H1 (cell line): ENCODE measurements at regions not wholly inside any gene's neighbourhood (a gene's known extent, or its start where the extent isn't known, plus 50 kb on each side); places are given as distances from the start of the nearest gene placed in this dataset.

ENCODE experiments used
- CTCF ChIA-PET: fragments of 300-600 bp; sonication (Branson Sonifier 250); formaldehyde crosslinking; loops from one replicate; lab custom pipeline; 2021; ENCODE audit not compliant: partially characterized antibody; lab: Charles Lee
- POLR2A ChIA-PET: fragments of 300-600 bp; sonication (Branson Sonifier 250); formaldehyde crosslinking; loops from one replicate; lab custom pipeline; 2021; ENCODE audit warnings: inconsistent platforms; ENCODE audit not compliant: partially characterized antibody; lab: Charles Lee
- DNase-seq, 2 experiments: peaks; one replicate each; pipeline versions ENCODE4 v3.0.0 to v3.0.0-alpha.2; 2010 to 2022; ENCODE audit warnings: low spot score in 2 of 2, low read depth in 1 of 2, mixed read lengths in 1 of 2
- FAIRE-seq: peaks from 2 replicates; lab custom pipeline; 2011; peaks lifted over from hg19 to GRCh38; lab: Jason Lieb, UNC
- H2AFZ ChIP-seq: 2 replicates; pipeline ENCODE4 v1.8.1; 2012; ENCODE audit warnings: low read length, inconsistent platforms
- H2AK5ac ChIP-seq: 2 replicates; pipeline ENCODE4 v1.6.1; 2013; ENCODE audit warnings: low read depth, low read length
- H2BK120ac ChIP-seq: replicated peaks from 2 replicates; pipeline ENCODE3; 2013; ENCODE audit warnings: low read depth, low read length, inconsistent platforms
- H2BK12ac ChIP-seq: 2 replicates; pipeline ENCODE4 v1.6.1; 2013; ENCODE audit warnings: low read depth, low read length
- H2BK15ac ChIP-seq: 2 replicates; pipeline ENCODE4 v1.6.1; 2013; ENCODE audit warnings: low read length
- H2BK20ac ChIP-seq: 2 replicates; pipeline ENCODE4 v1.6.1; 2013; ENCODE audit warnings: low read length
- H2BK5ac ChIP-seq: 2 replicates; pipeline ENCODE4 v1.6.1; 2013; ENCODE audit warnings: low read depth, low read length
- H3K14ac ChIP-seq: 2 replicates; pipeline ENCODE4 v1.6.1; 2013; ENCODE audit warnings: inconsistent platforms; ENCODE audit not compliant: insufficient read length
- H3K18ac ChIP-seq: 2 replicates; pipeline ENCODE4 v1.6.1; 2013; ENCODE audit warnings: low read length; ENCODE audit errors: extremely low read depth
- H3K23ac ChIP-seq: 2 replicates; pipeline ENCODE4 v1.6.1; 2013; ENCODE audit warnings: inconsistent platforms; ENCODE audit not compliant: insufficient read length
- H3K23me2 ChIP-seq: 2 replicates; pipeline ENCODE4 v1.6.1; 2013; ENCODE audit warnings: low read depth, low read length
- H3K27ac ChIP-seq: 2 replicates; pipeline ENCODE4 v1.6.1; 2011; ENCODE audit warnings: low read depth, low read length, inconsistent platforms
- H3K27me3 ChIP-seq, 4 experiments: replicated peaks in 1 of 4; 1 replicate in 1 of 4; 2 replicates in 3 of 4; pipeline versions ENCODE4 v1.6.1 to v1.8.1; 2011 to 2013; ENCODE audit warnings: low read length in 3 of 4, mild to moderate bottlenecking in 3 of 4, inconsistent platforms in 2 of 4, mixed read lengths in 2 of 4, moderate library complexity in 1 of 4; ENCODE audit not compliant: control insufficient read depth in 3 of 4, insufficient read depth in 3 of 4; ENCODE audit errors: extremely low read depth in 1 of 4
- H3K36me3 ChIP-seq, 4 experiments: 2 replicates each; pipeline versions ENCODE4 v1.6.1 to v1.8.1; 2011 to 2013; ENCODE audit warnings: mild to moderate bottlenecking in 4 of 4, low read length in 3 of 4, moderate library complexity in 2 of 4, control low read depth in 1 of 4, inconsistent platforms in 1 of 4; ENCODE audit not compliant: insufficient read depth in 4 of 4, control insufficient read depth in 2 of 4
- H3K4ac ChIP-seq: replicated peaks from 2 replicates; pipeline ENCODE3; 2013; ENCODE audit warnings: low read length, low read depth, mixed read lengths, inconsistent platforms; ENCODE audit not compliant: insufficient read length
- H3K4me1 ChIP-seq, 4 experiments: replicated peaks in 1 of 4; 1 replicate in 1 of 4; 2 replicates in 3 of 4; pipeline versions ENCODE4 v1.6.1 to v1.8.1; 2011 to 2013; ENCODE audit warnings: low read length in 3 of 4, inconsistent platforms in 2 of 4, mixed read lengths in 1 of 4; ENCODE audit not compliant: insufficient read depth in 4 of 4, control insufficient read depth in 3 of 4
- H3K4me2 ChIP-seq, 2 experiments: 2 replicates each; pipeline versions ENCODE4 v1.6.1 to v1.8.1; 2011 to 2013; ENCODE audit warnings: low read depth in 2 of 2, low read length in 2 of 2, control low read depth in 1 of 2, inconsistent platforms in 1 of 2, mild to moderate bottlenecking in 1 of 2; ENCODE audit not compliant: insufficient read depth in 1 of 2
- H3K4me3 ChIP-seq, 4 experiments: fragments of 200-600, 300-600 bp in 1 of 4; sonication (generic), shearing (Covaris generic), sonication (Bioruptor Twin) in 1 of 4; 2 replicates each; pipeline versions ENCODE4 v1.5.1 to v1.8.1; 2011 to 2016; ENCODE audit warnings: low read length in 4 of 4, low read depth in 3 of 4, control low read depth in 2 of 4, inconsistent platforms in 2 of 4, mild to moderate bottlenecking in 2 of 4, mixed read lengths in 1 of 4, moderate library complexity in 1 of 4; ENCODE audit not compliant: insufficient read depth in 2 of 4; ENCODE audit errors: extremely low read depth in 1 of 4
- H3K56ac ChIP-seq: replicated peaks from 2 replicates; pipeline ENCODE3; 2013; ENCODE audit warnings: low read depth, mild to moderate bottlenecking, mixed read lengths, low read length, inconsistent platforms; ENCODE audit not compliant: insufficient read length
- H3K79me1 ChIP-seq: 2 replicates; pipeline ENCODE4 v1.6.1; 2013; ENCODE audit warnings: low read depth, low read length, control low read depth
- H3K79me2 ChIP-seq, 2 experiments: 2 replicates each; pipeline versions ENCODE4 v1.6.1 to v1.8.1; 2012 to 2013; ENCODE audit warnings: low read length in 2 of 2, mild to moderate bottlenecking in 2 of 2, inconsistent platforms in 1 of 2; ENCODE audit not compliant: insufficient read depth in 2 of 2, control insufficient read depth in 1 of 2
- H3K9ac ChIP-seq, 4 experiments: replicated peaks in 1 of 4; 1 replicate in 1 of 4; 2 replicates in 3 of 4; pipeline versions ENCODE4 v1.6.1 to v1.8.1; 2011 to 2013; ENCODE audit warnings: low read depth in 3 of 4, low read length in 3 of 4, control low read depth in 2 of 4, mild to moderate bottlenecking in 2 of 4, moderate library complexity in 2 of 4, inconsistent platforms in 1 of 4; ENCODE audit errors: extremely low read depth in 1 of 4
- H3K9me3 ChIP-seq, 2 experiments: 2 replicates each; pipeline versions ENCODE4 v1.6.1 to v1.8.1; 2012 to 2013; ENCODE audit warnings: mild to moderate bottlenecking in 2 of 2, moderate library complexity in 2 of 2, control low read depth in 1 of 2, inconsistent platforms in 1 of 2, low read depth in 1 of 2, low read length in 1 of 2, mixed read lengths in 1 of 2; ENCODE audit not compliant: insufficient read depth in 2 of 2
- H4K20me1 ChIP-seq, 2 experiments: replicated peaks in 1 of 2; 2 replicates each; pipeline versions ENCODE3 to v1.8.1; 2011 to 2013; ENCODE audit warnings: inconsistent platforms in 2 of 2, low read length in 2 of 2, mild to moderate bottlenecking in 1 of 2; ENCODE audit not compliant: insufficient read depth in 2 of 2, control insufficient read depth in 1 of 2
- H4K5ac ChIP-seq: 2 replicates; pipeline ENCODE4 v1.6.1; 2013; ENCODE audit warnings: low read length, low read depth, mixed read lengths, inconsistent platforms; ENCODE audit not compliant: insufficient read length
- H4K8ac ChIP-seq: 2 replicates; pipeline ENCODE4 v1.8.0; 2013; ENCODE audit warnings: mild to moderate bottlenecking, moderate library complexity, low read length, inconsistent platforms; ENCODE audit not compliant: insufficient read depth; ENCODE audit errors: extremely low read depth
- H4K91ac ChIP-seq: replicated peaks from 2 replicates; pipeline ENCODE3; 2013; ENCODE audit warnings: low read length, mixed read lengths, inconsistent platforms; ENCODE audit not compliant: insufficient read length
- ATF3 ChIP-seq: IDR thresholded peaks from 2 replicates; pipeline ENCODE4 v1.6.1; 2011; ENCODE audit warnings: low read depth, mild to moderate bottlenecking, low read length; ENCODE audit not compliant: insufficient read depth
- BRCA1 ChIP-seq: IDR thresholded peaks from 2 replicates; pipeline ENCODE4 v1.6.1; 2012; ENCODE audit warnings: low read depth, low read length, improper control_type of control experiment
- CBX5 ChIP-seq: fragments of 300-800, 300-1000 bp; sonication (generic); IDR thresholded peaks from 2 replicates; pipeline ENCODE4 v1.7.1; 2016; ENCODE audit warnings: antibody characterized with exemption, low read length, low read depth
- CTCF ChIP-seq, 3 experiments: IDR thresholded peaks; 1 replicate in 2 of 3; 2 replicates in 1 of 3; pipeline versions ENCODE4 v1.5.1 to v1.6.1; 2011; ENCODE audit warnings: low read length in 3 of 3, mild to moderate bottlenecking in 3 of 3, inconsistent platforms in 2 of 3, low read depth in 1 of 3, moderate library complexity in 1 of 3; ENCODE audit not compliant: insufficient read depth in 1 of 3; ENCODE audit errors: control extremely low read depth in 1 of 3
- EGR1 ChIP-seq: IDR thresholded peaks from 2 replicates; pipeline ENCODE4 v1.6.1; 2011; ENCODE audit warnings: low read depth, low read length, borderline replicate concordance
- MAFK ChIP-seq: IDR thresholded peaks from 2 replicates; pipeline ENCODE4 v1.6.1; 2012; ENCODE audit warnings: low read depth, mild to moderate bottlenecking, improper control_type of control experiment, low read length
- PHF8 ChIP-seq: fragments of 200-600 bp; sonication (generic); conservative IDR thresholded peaks from 2 replicates; pipeline ENCODE4 v1.7.1; 2012; ENCODE audit warnings: low read depth, mild to moderate bottlenecking, inconsistent platforms, low read length, moderate library complexity
- POLR2AphosphoS5 ChIP-seq: IDR thresholded peaks from 2 replicates; pipeline ENCODE4 v1.6.1; 2011; ENCODE audit warnings: low read depth, low read length
- RXRA ChIP-seq: IDR thresholded peaks from 2 replicates; pipeline ENCODE4 v1.6.1; 2011; ENCODE audit warnings: low read depth, mild to moderate bottlenecking, low read length, moderate library complexity; ENCODE audit not compliant: insufficient read depth
- SIN3A ChIP-seq, 2 experiments: IDR thresholded peaks in 1 of 2; conservative IDR thresholded peaks in 1 of 2; 2 replicates each; pipeline ENCODE4 v1.6.1; 2011 to 2012; ENCODE audit warnings: low read length in 2 of 2, improper control_type of control experiment in 1 of 2, low read depth in 1 of 2, mild to moderate bottlenecking in 1 of 2
- WGBS, 2 experiments: shearing (Covaris generic) in 1 of 2; methylation state at CpG; one replicate each; pipeline versions ENCODE4 v1.1.6 to v1.1.7; 2013 to 2015; ENCODE audit warnings: low lambda C conversion rate in 2 of 2, mixed read lengths in 2 of 2, inconsistent platforms in 1 of 2, low coverage in 1 of 2, missing lambda C conversion rate in 1 of 2; ENCODE audit not compliant: insufficient replicate concordance in 2 of 2, insufficient coverage in 1 of 2, insufficient read length in 1 of 2; ENCODE audit errors: extremely low coverage in 1 of 2, missing lambda C conversion rate in 1 of 2; 5-methylcytosine and 5-hydroxymethylcytosine counted together

- no peak for TF ChIP-seq RXRA
These were observed 486.2 kb upstream of the KLF6 start (continued) for GRCh38 chr10:4271193-4271592.

- no peak for DNase-seq
- 95% methylated on average over 4 of the region's 4 CpGs; no CpG with 5 or more reads in 1 of the 2 experiments for WGBS, 2 experiments
- Histone ChIP-seq H2BK120ac (no peak overlapping the region), H4K20me1 (no peaks in the 10 kb centered on the region), H3K4me1 (no peaks in the 10 kb centered on the region), H3K9ac (no peak overlapping the region), H2BK20ac (no peak overlapping the region), H3K79me2 (no peaks in the 10 kb centered on the region), H3K4me2 (no peak overlapping the region), H3K56ac (no peak overlapping the region), H3K4me3 (no peak overlapping the region), H2AK5ac (no peak overlapping the region), H2BK12ac (no peak overlapping the region), H2AFZ (no peak overlapping the region), H3K9me3 (peaks cover 10 to 23% of the 10 kb centered on the region in 2 experiments; a peak in 3 of 4 replicates), H3K4ac (no peak overlapping the region), H2BK5ac (no peak overlapping the region), H4K8ac (no peak overlapping the region), H3K36me3 (no peaks in the 10 kb centered on the region), H3K23me2 (no peaks in the 10 kb centered on the region), H3K27ac (no peak overlapping the region), H3K18ac (no peak overlapping the region), H2BK15ac (no peak overlapping the region), H4K5ac (no peak overlapping the region), H3K14ac (no peak overlapping the region), H3K27me3 (no peaks in the 10 kb centered on the region), H3K79me1 (no peaks in the 10 kb centered on the region), H3K23ac (no peak overlapping the region), H4K91ac (no peak overlapping the region)
- POLR2A ChIA-PET, result no interaction called here
- no peak for FAIRE-seq
- CTCF ChIA-PET, result no interaction called here
- no peak for TF ChIP-seq SIN3A (conservative IDR thresholded peaks at IDR 0.05 in 1 of 2, IDR thresholded peaks at IDR 0.05 in 1 of 2; ENCODE audit: low read depth in 1 of 2, low read length in 2 of 2)
- no peak for TF ChIP-seq MAFK
- no peak for TF ChIP-seq BRCA1
- TF ChIP-seq EGR1, result no peak
- TF ChIP-seq CTCF (IDR thresholded peaks at IDR 0.05; ENCODE audit: control extremely low read depth in 1 of 3, insufficient read depth in 1 of 3, low read depth in 1 of 3, low read length in 3 of 3), result no peak
- no peak for TF ChIP-seq CBX5
- TF ChIP-seq PHF8, result no peak
- no peak for TF ChIP-seq POLR2AphosphoS5
- TF ChIP-seq ATF3, result no peak
These were observed 485.1 kb upstream of the KLF6 start for GRCh38 chr10:4270116-4270515.
